GM19240 (cell line): ENCODE measurements at regions not wholly inside any gene's neighbourhood (a gene's known extent, or its start where the extent isn't known, plus 50 kb on each side); places are given as distances from the start of the nearest gene placed in this dataset.

Experiments used
- DNase-seq: peaks from one replicate; pipeline ENCODE4 v3.0.0; 2011; ENCODE audit warnings: low spot score; ENCODE audit not compliant: insufficient read length

DNA sequence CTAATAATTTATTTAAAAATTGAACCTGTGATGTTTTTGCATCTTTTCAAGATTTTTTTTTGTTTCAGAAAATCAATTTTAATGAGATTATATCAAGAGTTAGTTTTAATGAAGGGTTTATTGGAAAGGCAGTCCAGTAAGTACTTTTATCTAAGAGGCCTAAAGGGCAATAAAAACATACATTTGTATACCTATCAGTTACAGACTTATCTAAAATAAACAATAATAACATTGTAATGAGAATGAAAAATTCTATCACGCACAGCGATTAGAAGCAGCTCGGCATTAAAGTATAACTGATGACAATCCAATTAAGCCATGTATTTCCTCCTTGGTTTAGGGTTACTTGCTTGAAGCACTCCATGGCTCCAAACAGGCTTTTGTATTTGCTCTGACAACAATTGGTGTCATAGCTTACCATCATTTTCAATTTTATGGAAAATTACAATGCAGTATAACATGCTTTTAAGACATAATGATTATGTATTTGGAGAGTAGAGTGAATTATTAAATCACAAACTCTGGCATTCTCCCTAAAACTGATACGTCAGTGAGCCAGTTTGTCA lies 629.4 kb downstream of the TSN start:
- DNase-seq, result no peak

DNA sequence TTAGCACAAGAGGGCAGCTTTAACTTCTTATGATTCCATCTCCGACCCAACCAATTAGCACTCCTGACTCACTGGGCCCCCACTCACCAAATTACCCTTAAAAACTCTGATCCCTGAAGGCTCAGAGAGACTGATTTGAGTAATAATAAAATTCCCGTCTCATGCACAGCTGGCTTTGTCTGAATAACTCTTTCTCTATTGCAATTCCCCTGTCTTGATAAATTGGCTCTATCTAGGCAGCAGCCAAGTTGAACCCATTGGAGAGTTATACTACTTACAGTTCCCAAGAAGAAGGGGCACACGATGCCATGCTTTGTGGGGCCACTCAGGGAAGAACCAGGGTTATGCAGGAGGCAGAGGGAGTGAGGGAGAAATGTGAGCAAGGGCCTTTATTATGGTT lies 632.8 kb downstream of the TSN start:
- DNase-seq, result no peak

DNA sequence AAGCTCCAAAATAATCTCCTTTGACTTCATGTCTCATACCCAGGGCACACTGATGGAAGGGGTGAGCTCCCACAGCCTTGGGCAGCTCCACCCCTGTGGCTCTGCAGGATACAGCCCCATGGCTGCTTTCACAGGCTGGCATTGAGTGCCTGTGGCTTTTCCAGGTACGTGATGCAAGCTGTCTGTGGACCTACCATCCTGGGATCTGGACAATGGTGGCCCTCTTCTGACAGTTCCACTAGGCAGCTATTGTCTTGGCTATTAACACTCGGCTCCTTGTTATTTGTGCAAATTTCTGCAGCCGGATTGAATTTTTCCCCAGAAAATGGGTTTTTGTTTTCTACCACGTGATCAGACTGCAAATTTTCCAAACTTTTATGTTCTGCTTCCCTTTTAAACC lies 634.2 kb downstream of the TSN start:
- DNase-seq, result no peak

DNA sequence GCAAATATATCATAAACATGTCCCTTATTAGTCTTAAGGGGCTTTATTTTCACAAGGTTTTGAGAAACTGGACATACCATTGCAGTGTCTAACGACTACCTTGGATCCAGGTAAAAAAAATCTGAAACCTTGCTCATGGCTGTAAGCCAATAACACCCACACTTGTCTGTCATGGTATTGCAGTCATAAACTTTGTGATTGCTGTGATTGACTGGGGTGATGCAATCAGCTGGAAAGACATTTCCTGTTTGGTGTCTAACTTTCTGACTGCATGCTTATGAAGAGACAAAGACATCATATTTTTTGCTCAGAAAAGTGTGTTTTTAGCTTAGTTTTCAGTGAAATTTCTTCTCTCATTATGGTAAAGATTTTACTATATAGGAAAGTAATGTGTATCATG lies 635.0 kb downstream of the TSN start:
- no peak for DNase-seq

DNA sequence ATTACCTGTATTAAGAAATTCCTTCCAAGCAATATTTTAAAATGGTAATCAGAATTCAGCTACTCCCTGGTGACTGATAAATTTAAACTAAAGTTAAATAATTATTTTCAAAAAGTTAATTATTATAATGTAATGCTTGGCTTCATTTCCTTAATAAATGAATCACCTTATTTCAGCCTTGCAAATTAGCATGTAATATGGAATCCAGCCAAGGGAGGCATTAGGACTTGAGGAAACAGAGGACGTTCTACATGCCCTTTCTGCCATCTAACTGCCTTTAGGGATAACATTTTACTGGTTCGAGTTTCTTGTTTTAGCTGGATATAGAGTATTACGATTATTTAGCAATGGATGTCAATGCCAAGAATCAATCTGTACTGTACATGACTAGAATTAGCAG lies 636.3 kb downstream of the TSN start:
- no peak for DNase-seq

DNA sequence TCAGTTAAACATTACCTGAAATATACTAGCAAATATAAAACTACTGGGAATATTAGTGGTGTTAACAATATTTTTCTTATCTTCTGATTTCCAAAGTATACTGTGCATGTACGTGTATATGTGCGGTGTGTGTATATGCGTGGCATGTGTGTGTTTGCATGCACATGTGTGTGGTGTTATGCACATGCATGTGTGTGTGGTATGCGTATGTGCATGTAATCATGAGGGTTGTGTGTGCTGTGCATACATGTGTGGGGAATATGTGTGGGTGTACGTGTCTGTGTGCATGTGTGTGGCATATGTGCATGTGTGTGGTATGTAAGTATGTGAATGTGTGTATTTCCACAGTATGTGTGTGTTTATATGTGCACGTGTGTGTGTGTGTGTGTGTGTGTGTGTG lies 640.2 kb downstream of the TSN start:
- no peak for DNase-seq

DNA sequence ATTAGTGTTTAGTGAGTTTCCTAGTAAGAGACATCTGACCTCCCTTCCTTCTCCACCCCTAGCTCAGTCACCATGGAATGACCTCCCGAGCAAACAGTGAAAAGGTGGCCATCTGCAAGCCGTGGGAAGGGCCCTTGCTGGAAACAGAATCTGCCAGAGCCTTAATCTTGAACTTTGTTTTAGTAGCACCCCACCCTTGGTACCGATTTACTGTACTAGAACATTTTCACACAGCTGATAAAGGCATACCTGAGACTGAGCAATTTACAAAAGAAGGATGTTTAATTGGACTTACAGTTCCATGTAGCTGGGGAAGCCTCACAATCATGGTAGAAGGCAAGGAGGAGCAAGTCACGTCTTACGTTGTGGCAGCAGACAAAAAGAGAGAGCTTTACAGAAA lies 655.8 kb downstream of the TSN start:
- DNase-seq, result no peak

DNA sequence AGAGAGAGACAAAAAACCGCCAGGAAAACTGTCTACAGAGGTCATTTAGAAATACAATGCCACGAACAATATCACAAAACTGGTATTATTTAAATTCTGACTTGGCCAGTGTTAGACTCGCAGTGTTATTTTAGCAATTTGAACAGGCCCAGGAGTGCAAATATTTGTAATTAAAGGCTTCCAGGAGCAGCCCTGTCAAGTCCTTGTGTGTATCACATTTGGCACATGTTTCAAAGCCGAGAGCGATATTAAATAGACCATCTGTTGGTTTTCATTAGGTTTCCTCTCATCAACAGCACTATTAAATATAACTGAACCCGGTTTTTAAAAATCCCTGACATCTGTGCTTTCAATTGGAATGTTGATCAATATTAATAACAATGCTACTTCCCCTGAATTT lies 656.9 kb downstream of the TSN start:
- DNase-seq, result no peak

DNA sequence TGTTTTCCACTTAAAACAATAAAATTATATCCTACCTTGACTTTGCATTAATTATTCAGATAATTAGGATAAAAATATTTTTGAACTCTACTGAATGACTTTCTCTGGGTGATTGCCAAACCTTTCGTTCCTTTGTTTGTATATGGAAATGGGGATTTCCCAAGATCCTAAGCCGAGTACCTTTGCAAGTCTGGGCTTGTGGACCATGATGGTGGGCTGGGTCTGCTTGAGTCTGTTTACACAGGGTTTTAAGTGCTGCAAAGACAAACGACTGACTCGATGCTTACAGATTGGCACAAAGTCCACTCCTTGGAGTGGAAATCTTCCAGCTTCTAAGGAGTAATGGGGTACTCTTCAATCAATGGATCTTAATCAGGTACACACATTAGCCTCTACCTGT lies 659.5 kb downstream of the TSN start:
- no peak for DNase-seq

DNA sequence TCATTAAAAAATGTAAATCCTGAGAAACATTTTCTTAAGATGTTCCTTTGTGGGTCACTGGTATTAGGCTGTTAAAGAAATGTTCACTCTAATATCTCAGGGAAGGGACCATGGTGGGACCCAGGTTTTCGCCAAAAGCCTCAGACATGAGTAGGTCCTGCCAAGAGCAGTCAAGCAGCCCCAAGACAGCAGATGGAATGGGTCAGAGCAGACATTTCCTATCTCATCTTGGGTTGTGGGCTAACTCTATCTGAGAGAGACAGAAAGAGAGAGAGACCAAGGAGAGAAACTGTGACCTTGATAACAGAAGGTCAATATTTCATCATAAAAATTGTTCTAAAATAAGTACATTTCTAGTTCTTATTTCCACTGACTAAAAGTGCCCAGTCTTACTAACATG lies 661.7 kb downstream of the TSN start:
- no peak for DNase-seq

DNA sequence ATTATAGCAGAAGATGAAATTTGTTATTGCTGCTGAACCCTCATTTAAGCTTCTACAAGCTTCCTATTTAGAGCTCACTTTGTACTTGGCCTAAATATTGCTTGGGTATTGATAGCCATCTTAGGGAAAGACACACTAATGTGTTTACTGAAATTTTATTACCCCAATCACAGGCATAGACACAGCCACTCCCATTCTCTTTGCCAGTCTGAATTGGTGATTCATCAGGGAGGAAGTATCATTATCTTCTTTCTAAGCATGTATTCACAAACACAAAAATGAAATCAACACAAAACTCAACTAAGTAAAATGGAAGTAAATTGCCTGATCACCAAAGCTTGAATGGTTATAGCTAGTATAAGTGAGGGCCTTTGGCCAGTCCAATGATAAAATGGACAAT lies 666.3 kb downstream of the TSN start:
- no peak for DNase-seq

DNA sequence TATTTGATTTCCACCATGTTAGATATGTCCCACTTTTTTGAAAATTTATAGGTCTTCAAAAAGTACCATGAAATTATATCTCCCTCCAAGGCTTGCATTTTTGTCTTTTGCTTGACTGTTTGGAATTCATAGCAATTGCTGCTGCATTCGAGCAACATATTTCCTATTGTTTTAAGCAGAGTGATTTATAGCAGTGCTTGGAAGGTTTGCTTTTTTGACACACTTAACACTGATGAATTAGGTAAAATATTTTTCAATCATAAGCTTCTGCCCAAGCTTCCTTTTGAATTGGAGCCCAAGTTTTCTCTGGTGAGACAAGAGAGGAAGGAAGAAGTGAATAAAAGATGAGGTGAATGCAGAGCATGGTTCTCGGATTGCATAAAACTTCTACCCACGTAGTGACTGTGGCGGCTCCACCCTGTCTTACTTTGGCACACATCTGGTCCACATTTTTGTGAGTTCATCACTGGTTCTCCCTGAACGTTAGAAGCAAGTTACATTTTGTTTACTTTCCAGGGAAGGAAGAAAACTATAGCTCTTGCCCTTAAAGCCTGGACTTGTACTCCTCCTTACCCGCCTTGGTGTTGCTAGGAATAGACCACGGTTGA lies 667.0 kb downstream of the TSN start:
- no peak for DNase-seq

DNA sequence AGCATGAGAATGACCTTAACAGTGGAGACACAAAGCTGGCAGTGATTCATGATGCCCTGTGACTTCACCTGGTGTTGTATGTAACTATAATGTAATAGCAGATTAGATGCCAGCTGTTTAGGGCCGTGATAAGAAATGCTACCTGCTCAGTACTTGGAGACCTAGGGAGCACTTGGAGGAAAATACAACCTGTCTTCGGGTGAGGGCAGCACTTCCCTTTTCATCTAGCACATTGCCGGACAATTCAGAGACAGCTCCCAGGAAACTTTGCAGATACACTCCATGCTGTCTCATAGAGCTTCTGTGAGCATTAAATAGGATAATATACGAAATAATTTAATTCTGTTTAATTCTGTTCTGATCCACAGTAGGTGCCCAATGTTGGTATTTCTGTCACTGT lies 668.5 kb downstream of the TSN start:
- DNase-seq, result no peak

DNA sequence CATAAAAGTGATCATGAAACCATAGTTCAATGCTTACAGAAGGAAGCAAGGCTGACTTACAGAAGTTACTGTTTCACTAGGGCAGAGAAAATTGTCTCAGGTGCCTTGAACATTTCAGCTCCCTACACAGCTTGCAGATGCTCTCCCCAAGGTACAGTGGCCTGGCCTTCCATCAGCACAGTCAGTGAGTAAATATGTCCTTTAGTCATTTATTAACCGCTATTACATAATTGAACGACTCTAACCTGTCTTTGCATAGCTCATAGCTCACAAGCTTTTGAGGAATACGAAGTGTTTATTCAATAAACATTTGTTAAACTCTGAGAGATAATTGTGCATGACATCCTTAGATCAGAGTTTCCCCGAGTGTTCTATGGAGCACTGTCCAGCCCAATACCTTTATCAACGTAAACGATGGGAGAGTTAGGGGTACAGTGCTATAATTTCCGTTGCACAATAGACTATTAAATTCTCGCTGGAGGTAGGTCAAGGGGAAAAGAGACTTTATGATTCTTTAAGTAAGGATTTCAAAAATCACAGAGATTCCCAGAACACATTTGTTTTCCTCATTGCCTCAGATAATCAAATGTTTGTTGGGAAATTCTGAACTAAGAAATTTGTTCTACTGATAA lies 677.8 kb downstream of the TSN start:
- no peak for DNase-seq

DNA sequence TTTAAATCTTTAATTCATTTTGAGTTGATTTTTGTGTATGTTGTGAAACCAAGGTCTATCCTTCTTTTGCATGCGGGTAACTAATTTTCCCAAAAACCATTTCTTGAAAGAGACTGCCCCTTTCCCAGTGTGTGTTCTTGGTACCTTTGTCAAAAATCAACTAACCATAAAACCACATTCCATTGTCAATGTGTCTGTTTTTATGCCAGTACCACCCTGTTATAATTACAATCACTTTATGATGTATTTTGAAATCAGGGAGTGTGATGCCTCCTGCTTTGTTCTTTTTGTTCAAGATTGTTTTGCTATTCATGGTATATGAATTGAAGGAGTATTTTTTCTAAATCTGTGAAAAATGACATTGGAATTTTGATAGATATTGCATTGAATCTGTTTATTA lies 689.6 kb downstream of the TSN start:
- DNase-seq, result no peak

DNA sequence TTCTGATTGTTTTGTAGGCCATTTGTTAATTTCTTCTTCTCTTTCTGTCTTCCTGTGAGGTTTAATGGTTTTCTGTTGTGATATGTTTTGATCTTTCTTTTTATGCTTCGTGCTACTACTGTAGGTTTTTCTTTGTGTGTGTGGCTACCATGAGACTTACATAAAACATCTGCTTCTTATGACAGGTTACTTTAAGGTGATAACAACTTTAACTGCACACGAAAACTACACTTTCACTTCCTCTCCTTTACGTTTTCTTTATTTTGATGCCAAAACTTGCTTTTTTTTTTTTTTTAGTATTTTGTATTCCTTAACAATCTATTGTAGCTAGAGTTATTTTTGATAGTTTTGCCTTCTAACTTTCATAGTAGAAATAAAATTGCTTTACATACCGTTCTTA lies 691.3 kb downstream of the TSN start:
- DNase-seq, result no peak

DNA sequence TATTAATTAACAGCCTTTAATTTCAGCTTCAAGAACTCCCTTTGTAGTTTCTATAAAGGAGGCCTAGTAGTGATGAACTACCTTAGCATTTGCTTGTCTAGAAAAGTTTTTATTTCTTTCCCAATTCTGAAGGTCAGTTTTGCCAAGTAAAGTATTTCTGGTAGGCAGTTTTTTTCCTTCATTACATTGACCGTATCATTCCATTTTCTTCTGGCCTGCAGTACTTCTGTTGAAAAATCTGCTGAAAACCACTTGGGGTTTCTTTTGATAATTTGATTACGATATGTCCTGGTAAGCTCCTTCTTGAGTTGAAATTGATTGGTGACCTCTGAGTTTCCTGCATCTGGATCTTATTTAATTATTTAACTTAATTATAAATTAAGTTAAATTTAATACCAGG lies 691.8 kb downstream of the TSN start:
- DNase-seq, result no peak

DNA sequence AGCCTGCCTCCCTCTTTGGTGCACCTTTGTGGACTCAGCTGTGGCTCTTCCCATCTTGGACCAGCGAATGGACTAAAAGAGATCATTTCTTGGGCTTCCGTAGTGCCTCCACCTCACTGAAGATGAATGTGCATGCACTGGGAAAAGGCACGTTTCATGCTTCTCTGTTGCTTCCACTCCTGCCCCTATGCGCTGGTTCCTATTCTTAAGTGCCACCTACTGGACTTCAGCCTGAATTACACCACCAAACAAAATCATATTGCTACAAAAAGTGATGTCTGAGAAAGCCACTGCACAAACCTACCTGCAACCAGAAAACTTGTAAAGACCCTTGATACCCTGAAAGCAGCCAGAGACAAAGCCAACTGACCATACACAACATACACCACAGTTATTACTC lies 695.6 kb downstream of the TSN start:
- DNase-seq, result no peak

DNA sequence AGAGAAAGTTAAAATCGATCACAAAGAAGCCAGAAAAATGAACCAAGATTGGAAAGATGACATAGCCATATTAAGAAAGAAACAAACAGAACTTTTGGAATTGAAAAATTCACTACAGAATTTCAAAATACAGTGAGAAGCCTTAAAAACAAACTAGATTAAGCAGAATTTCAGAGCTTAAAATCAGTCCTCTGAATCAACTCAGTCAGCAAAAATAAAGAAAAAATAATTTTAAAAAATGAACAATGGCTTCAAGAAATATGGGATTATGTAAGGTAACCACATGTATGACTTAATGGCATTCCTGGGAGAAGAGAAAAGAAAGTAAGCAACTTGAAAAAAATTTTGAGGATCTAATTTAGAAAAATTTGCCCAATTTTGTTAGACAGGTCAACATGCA lies 696.2 kb downstream of the TSN start:
- DNase-seq, result no peak

DNA sequence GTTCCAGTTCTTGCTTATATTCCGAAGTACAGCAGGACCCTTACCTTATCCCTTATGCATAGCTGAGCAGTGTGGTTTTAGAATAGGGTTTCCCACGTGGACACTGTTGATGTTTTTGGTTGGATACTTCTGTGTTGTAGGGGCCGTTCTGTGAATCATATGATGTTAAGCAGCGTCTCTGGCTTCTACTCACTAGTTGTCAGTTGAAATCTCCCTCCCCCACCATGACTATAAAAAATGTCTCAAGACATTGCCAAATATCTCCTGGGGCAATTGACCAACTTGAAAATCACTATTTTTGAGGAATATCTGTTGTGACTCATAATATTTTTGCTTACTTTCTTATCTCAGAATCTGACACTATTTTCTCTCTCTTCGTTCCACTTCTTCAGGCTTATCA lies 713.7 kb downstream of the TSN start:
- no peak for DNase-seq

DNA sequence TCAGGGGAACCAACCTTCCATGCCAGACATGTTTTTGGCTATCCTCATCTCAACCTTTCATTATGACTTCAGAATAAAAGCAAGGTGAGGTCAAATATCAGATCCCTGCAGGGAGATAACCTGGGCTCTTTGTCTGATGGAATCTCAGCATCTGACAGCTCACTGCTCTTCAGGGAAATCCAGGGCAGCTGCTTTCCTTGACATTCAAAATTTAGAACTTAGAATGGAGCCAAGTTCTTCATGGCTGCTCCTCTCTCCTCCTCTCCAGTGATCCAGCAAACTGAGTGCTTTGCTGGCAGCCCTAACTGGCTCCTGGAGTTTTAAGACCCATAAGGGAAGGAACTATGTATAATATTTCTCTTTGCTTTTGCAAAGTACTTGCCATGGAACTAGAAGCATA lies 716.3 kb downstream of the TSN start:
- no peak for DNase-seq

DNA sequence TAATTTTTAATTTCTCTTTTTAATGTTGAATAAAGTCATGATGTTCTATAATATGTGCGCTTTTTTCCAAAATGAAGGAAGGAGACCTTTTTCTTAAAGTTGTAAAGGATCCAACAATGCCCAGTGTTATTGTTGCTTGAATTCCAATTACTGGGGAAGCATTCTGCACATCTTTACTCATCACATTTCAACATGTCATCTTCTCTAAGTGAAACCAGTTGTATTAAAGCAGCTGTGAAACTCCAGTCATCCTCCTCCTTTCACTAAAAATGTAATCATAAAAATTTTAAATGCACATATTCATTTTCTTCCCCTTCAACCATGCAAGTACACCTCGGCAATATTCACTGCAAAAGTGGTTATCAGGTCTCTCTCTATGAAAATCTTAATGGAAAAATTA lies 722.7 kb downstream of the TSN start:
- DNase-seq, result no peak

DNA sequence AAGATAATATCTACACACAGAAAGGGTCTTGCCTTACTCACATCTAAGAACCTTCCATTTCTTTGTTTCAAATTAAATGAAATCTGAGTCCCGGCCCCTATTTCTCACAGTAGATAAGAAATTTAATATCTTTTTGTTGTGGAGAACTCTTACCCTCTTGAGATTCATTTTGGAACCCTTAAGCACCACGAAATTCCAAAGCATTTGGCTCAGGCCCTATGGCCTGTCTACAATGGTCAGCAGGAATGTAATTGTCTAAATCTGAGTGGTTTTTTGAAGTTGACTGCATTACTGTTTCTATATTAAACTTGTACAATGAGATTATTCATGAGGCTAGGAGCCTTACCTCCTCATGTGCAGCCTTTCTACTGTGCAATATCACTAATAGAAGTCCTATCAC lies 723.3 kb downstream of the TSN start:
- DNase-seq, result no peak
